ENCODE measurements at regions not wholly inside any gene's neighbourhood (a gene's known extent, or its start where the extent isn't known, plus 50 kb on each side); places are given as distances from the start of the nearest gene placed in this dataset.

DNA sequence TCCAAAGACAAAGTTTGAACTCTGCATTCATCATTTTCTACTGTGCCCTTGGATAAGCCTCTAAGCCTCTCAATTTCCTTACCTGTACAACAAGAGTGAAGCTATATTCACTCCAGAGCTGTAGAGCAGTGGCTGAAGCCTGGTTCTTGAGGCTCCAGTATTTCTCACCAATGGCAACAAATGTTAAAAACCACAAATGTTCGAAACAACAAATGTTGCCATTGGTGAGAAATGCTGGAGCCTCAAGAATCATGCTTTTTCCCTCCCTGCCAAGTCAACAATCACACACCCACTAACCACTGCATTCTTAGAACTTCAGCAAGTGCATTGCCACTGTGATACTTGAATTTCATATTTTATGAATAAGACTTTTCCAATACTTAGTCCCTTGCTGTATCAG is 237.9 kb downstream of the TMEM26 start:
- Histone ChIP-seq H4K91ac (ENCODE audit: insufficient read depth, low read depth, low read length) (no peak overlapping the region), H3K23ac (ENCODE audit: low read depth, low read length) (no peak overlapping the region), H3K79me1 (ENCODE audit: low read depth in 1 of 2, low read length in 2 of 2) (no peaks in the 10 kb centered on the region), H2AFZ (replicated peaks; ENCODE audit: low read length, poor library complexity) (no peak overlapping the region), H4K8ac (ENCODE audit: low read depth in 2 of 2, low read length in 2 of 2) (no peak overlapping the region), H3K36me3 (ENCODE audit: control insufficient read depth, insufficient read depth, low read length) (no peaks in the 10 kb centered on the region), H2BK20ac (ENCODE audit: low read depth, low read length) (no peak overlapping the region), H3K4me3 (ENCODE audit: insufficient read depth, low read depth, low read length) (no peak overlapping the region), H3K9me3 (ENCODE audit: control insufficient read depth, insufficient read depth, low read length) (no peaks in the 10 kb centered on the region), H3K4ac (ENCODE audit: low read depth, low read length) (no peak overlapping the region), H3K4me2 (ENCODE audit: low read depth, low read length) (no peak overlapping the region), H3K4me1 (ENCODE audit: control insufficient read depth, insufficient read depth, low read length) (no peaks in the 10 kb centered on the region), H3K27ac (ENCODE audit: insufficient read depth, low read length) (no peak overlapping the region), H3K56ac (ENCODE audit: extremely low read depth, insufficient read depth, low read length) (no peak overlapping the region), H2AK9ac (replicated peaks; ENCODE audit: low read depth, low read length, poor library complexity) (no peak overlapping the region), H3K14ac (replicated peaks; ENCODE audit: low read depth, low read length) (no peak overlapping the region), H2BK5ac (ENCODE audit: low read depth, low read length, poor library complexity, severe bottlenecking) (no peak overlapping the region), H2AK5ac (ENCODE audit: low read depth, low read length) (no peak overlapping the region), H3K27me3 (ENCODE audit: control insufficient read depth, insufficient read depth, low read length) (peaks cover 2% of the 10 kb centered on the region; the same call in 1 of the 2 replicates), H3K18ac (ENCODE audit: low read depth, low read length) (no peak overlapping the region), H3K9ac (ENCODE audit: low read depth, low read length) (no peak overlapping the region), H3K9me1 (ENCODE audit: insufficient read depth, low read length) (no peaks in the 10 kb centered on the region), H2BK120ac (ENCODE audit: low read depth, low read length) (no peak overlapping the region), H4K5ac (ENCODE audit: low read depth, low read length) (no peak overlapping the region), H4K20me1 (ENCODE audit: insufficient read depth, low read length) (no peaks in the 10 kb centered on the region), H2BK15ac (ENCODE audit: low read depth, low read length) (no peak overlapping the region)
- ChIA-PET CTCF (interaction anchor here (0.6 kb wide), 1 partner anchor 30 kb away, joined by 3 read pairs; no protein-coding TSS in a partner anchor), POLR2A (ENCODE audit: unreplicated experiment) (no interaction called here)
- dilution Hi-C loops (cut with HindIII; ENCODE audit: low sequenced_read_pairs, unreplicated experiment): no loop called here
- WGBS, 2 experiments (ENCODE audit: extremely low coverage in 2 of 2, insufficient read length in 1 of 2): no CpG with 5 or more reads among the region's 1 CpG
- intact Hi-C loops (cut with micrococcal nuclease): no loop called here
- in situ Hi-C loops (cut with MboI; ENCODE audit: low sequenced_read_pairs): no loop called here
- no peak for DNase-seq
- TF ChIP-seq RCOR1 (IDR thresholded peaks at IDR 0.05; ENCODE audit: insufficient replicate concordance, low read length): no peak
- no peak for TF ChIP-seq NFE2L2 (IDR thresholded peaks at IDR 0.05; ENCODE audit: low read depth, low read length)
- no peak for TF ChIP-seq MXI1 (IDR thresholded peaks at IDR 0.05; ENCODE audit: borderline replicate concordance, low read depth, low read length)
- no peak for TF ChIP-seq BHLHE40 (IDR thresholded peaks at IDR 0.05; ENCODE audit: low read depth, low read length)
- no peak for TF ChIP-seq MAFK (IDR thresholded peaks at IDR 0.05; ENCODE audit: low read depth, low read length)
- TF ChIP-seq CHD1 (IDR thresholded peaks at IDR 0.05; ENCODE audit: low read depth, low read length): no peak
- TF ChIP-seq, protein P1, sequence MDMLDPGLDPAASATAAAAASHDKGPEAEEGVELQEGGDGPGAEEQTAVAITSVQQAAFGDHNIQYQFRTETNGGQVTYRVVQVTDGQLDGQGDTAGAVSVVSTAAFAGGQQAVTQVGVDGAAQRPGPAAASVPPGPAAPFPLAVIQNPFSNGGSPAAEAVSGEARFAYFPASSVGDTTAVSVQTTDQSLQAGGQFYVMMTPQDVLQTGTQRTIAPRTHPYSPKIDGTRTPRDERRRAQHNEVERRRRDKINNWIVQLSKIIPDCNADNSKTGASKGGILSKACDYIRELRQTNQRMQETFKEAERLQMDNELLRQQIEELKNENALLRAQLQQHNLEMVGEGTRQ (IDR thresholded peaks at IDR 0.05; ENCODE audit: low read depth, low read length): no peak
- TF ChIP-seq RFX5 (IDR thresholded peaks at IDR 0.05; ENCODE audit: low read depth, low read length): no peak
- TF ChIP-seq, protein P2, sequence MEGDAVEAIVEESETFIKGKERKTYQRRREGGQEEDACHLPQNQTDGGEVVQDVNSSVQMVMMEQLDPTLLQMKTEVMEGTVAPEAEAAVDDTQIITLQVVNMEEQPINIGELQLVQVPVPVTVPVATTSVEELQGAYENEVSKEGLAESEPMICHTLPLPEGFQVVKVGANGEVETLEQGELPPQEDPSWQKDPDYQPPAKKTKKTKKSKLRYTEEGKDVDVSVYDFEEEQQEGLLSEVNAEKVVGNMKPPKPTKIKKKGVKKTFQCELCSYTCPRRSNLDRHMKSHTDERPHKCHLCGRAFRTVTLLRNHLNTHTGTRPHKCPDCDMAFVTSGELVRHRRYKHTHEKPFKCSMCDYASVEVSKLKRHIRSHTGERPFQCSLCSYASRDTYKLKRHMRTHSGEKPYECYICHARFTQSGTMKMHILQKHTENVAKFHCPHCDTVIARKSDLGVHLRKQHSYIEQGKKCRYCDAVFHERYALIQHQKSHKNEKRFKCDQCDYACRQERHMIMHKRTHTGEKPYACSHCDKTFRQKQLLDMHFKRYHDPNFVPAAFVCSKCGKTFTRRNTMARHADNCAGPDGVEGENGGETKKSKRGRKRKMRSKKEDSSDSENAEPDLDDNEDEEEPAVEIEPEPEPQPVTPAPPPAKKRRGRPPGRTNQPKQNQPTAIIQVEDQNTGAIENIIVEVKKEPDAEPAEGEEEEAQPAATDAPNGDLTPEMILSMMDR (conservative IDR thresholded peaks at IDR 0.05; ENCODE audit: low read depth, low read length): no peak
- no peak for TF ChIP-seq POLR2A (IDR thresholded peaks at IDR 0.05; ENCODE audit: low read depth, low read length)
- no peak for TF ChIP-seq SMC3 (IDR thresholded peaks at IDR 0.05; ENCODE audit: low read depth, low read length)
- TF ChIP-seq CEBPB (IDR thresholded peaks at IDR 0.05; ENCODE audit: low read depth, low read length): no peak
- no peak for TF ChIP-seq MAZ (IDR thresholded peaks at IDR 0.05; ENCODE audit: borderline replicate concordance, low read depth, low read length)
- TF ChIP-seq FOS (IDR thresholded peaks at IDR 0.05; ENCODE audit: low read depth, low read length): no peak
- ATAC-seq (ENCODE audit: low read depth): no peak
- BruUV-seq (replicated peaks): no TSS peak
